ENCODE measurements at regions not wholly inside any gene's neighbourhood (a gene's known extent, or its start where the extent isn't known, plus 50 kb on each side); places are given as distances from the start of the nearest gene placed in this dataset.

GRCh38 chr2:177010146-177010545 lies 202.4 kb upstream of the HNRNPA3 start:
- H3K4me3 Mint-ChIP-seq: no peak overlapping the region
- no peak overlapping the region for H3K27ac Mint-ChIP-seq
- H3K4me1 Mint-ChIP-seq (ENCODE audit: unreplicated experiment): peaks cover 5% of the 10 kb centered on the region
- peaks cover 8% of the 10 kb centered on the region for H3K9me3 Mint-ChIP-seq
- DNase-seq (ENCODE audit: extremely low spot score, unreplicated experiment): no peak
- no peaks in the 10 kb centered on the region for H3K36me3 Mint-ChIP-seq
- TF ChIP-seq CTCF (conservative IDR thresholded peaks at IDR 0.05): no peak
- H3K27me3 Mint-ChIP-seq: peaks cover 9% of the 10 kb centered on the region

GRCh38 chr2:177010861-177011260 lies 201.7 kb upstream of the HNRNPA3 start:
- Mint-ChIP-seq H3K9me3 (peaks cover 8% of the 10 kb centered on the region), H3K4me1 (ENCODE audit: unreplicated experiment) (peaks cover 11% of the 10 kb centered on the region)

GRCh38 chr2:177014946-177015345 lies 197.6 kb upstream of the HNRNPA3 start:
- Mint-ChIP-seq H3K27me3 (peaks cover 16% of the 10 kb centered on the region), H3K4me1 (ENCODE audit: unreplicated experiment) (peaks cover 11% of the 10 kb centered on the region), H3K36me3 (no peaks in the 10 kb centered on the region), H3K4me3 (no peak overlapping the region), H3K9me3 (no peaks in the 10 kb centered on the region), H3K27ac (no peak overlapping the region)
- TF ChIP-seq CTCF (conservative IDR thresholded peaks at IDR 0.05): no peak
- DNase-seq (ENCODE audit: extremely low spot score, unreplicated experiment): no peak

More at GRCh38 chr2:177010861-177011260, 201.7 kb upstream of the HNRNPA3 start:
- DNase-seq (ENCODE audit: extremely low spot score, unreplicated experiment): no peak
- Mint-ChIP-seq H3K4me3 (no peak overlapping the region), H3K36me3 (no peaks in the 10 kb centered on the region), H3K27ac (no peak overlapping the region), H3K27me3 (peaks cover 9% of the 10 kb centered on the region)
- no peak for TF ChIP-seq CTCF (conservative IDR thresholded peaks at IDR 0.05)

GRCh38 chr2:177015356-177015923 lies 197.2 kb upstream of the HNRNPA3 start:
- Mint-ChIP-seq H3K9me3 (no peaks in the 10 kb centered on the region), H3K27ac (no peak overlapping the region), H3K4me3 (no peak overlapping the region), H3K4me1 (ENCODE audit: unreplicated experiment) (peaks cover 11% of the 10 kb centered on the region), H3K36me3 (no peaks in the 10 kb centered on the region), H3K27me3 (peaks cover 13% of the 10 kb centered on the region)
- TF ChIP-seq CTCF (conservative IDR thresholded peaks at IDR 0.05): no peak
- DNase-seq (ENCODE audit: extremely low spot score, unreplicated experiment): no peak

GRCh38 chr2:177020524-177021119 lies 192.0 kb upstream of the HNRNPA3 start:
- no peaks in the 10 kb centered on the region for H3K9me3 Mint-ChIP-seq
- no peak overlapping the region for H3K27ac Mint-ChIP-seq
- peaks cover 32% of the 10 kb centered on the region for H3K27me3 Mint-ChIP-seq
- H3K4me3 Mint-ChIP-seq: no peak overlapping the region
- no peaks in the 10 kb centered on the region for H3K36me3 Mint-ChIP-seq
- no peak for TF ChIP-seq CTCF (conservative IDR thresholded peaks at IDR 0.05)
- no peak for DNase-seq (ENCODE audit: extremely low spot score, unreplicated experiment)
- H3K4me1 Mint-ChIP-seq (ENCODE audit: unreplicated experiment): peaks cover 18% of the 10 kb centered on the region

All from type B pancreatic cell (in vitro differentiated cells).